22Rv1 (cell line): ENCODE measurements at regions not wholly inside any gene's neighbourhood (a gene's known extent, or its start where the extent isn't known, plus 50 kb on each side); places are given as distances from the start of the nearest gene placed in this dataset.

Experiments
- H3K27ac ChIP-seq: fragments of 450-650 bp; 2 replicates; pipeline ENCODE4 v1.5.1; 2017
- CTCF ChIP-seq: fragments of 450-650 bp; IDR thresholded peaks from 2 replicates; pipeline ENCODE4 v1.5.1; 2017; ENCODE audit warnings: mild to moderate bottlenecking
- ZFX ChIP-seq: fragments of 450-650 bp; IDR thresholded peaks from 2 replicates; pipeline ENCODE4 v1.6.1; 2017; ENCODE audit warnings: antibody characterized with exemption, borderline replicate concordance

- TF ChIP-seq CTCF (no peak), ZFX (no peak)
Measured at GRCh38 chr5:82649943-82650342, 371.8 kb upstream of the RPS23 start.

GRCh38 chr5:82644766-82645165 is 366.6 kb upstream of the RPS23 start:
- H3K27ac ChIP-seq = no peak overlapping the region
- TF ChIP-seq ZFX (no peak), CTCF (no peak)

More at GRCh38 chr5:82649943-82650342, 371.8 kb upstream of the RPS23 start:
- no peak overlapping the region for H3K27ac ChIP-seq

GRCh38 chr5:82644229-82644628 is 366.1 kb upstream of the RPS23 start:
- no peak overlapping the region for H3K27ac ChIP-seq
- no peak for TF ChIP-seq ZFX
- no peak for TF ChIP-seq CTCF

- H3K27ac ChIP-seq = no peak overlapping the region
- TF ChIP-seq CTCF (no peak), ZFX (no peak)
Measured at GRCh38 chr5:82642313-82642712, 364.2 kb upstream of the RPS23 start.

- H3K27ac ChIP-seq = no peak overlapping the region
- TF ChIP-seq ZFX = no peak
- peak; percentile 81 for TF ChIP-seq CTCF
Measured at GRCh38 chr5:82641331-82642003, 363.3 kb upstream of the RPS23 start.

GRCh38 chr5:82640916-82641315 is 362.8 kb upstream of the RPS23 start:
- TF ChIP-seq ZFX (no peak), CTCF (no peak)
- H3K27ac ChIP-seq = no peak overlapping the region

- H3K27ac ChIP-seq = no peak overlapping the region
Measured at GRCh38 chr5:82639393-82640144, 361.4 kb upstream of the RPS23 start.

More at GRCh38 chr5:82639393-82640144, 361.4 kb upstream of the RPS23 start:
- no peak for TF ChIP-seq CTCF
- no peak for TF ChIP-seq ZFX
